Duodenal mucosa (tissue), 2 donors: ENCODE measurements at regions not wholly inside any gene's neighbourhood (a gene's known extent, or its start where the extent isn't known, plus 50 kb on each side); places are given as distances from the start of the nearest gene placed in this dataset.

Experiments used
- H3K27ac ChIP-seq: one replicate; pipeline ENCODE4 v1.7.0; 2013; ENCODE audit warnings: low read depth, low read length
- H3K27me3 ChIP-seq, 2 donors: one replicate each; pipeline ENCODE4 v1.7.0; 2013; ENCODE audit warnings: low read length in 2 of 2, control low read depth in 1 of 2; ENCODE audit not compliant: insufficient read depth in 2 of 2, control insufficient read depth in 1 of 2
- H3K36me3 ChIP-seq, 2 donors: one replicate each; pipeline ENCODE4 v1.7.0; 2013; ENCODE audit warnings: low read length in 2 of 2, control low read depth in 1 of 2; ENCODE audit not compliant: insufficient read depth in 2 of 2, control insufficient read depth in 1 of 2
- H3K4me1 ChIP-seq, 2 donors: one replicate each; pipeline ENCODE4 v1.7.0; 2013; ENCODE audit warnings: low read length in 2 of 2, control low read depth in 1 of 2; ENCODE audit not compliant: insufficient read depth in 2 of 2, control insufficient read depth in 1 of 2
- H3K4me3 ChIP-seq, 2 donors: one replicate each; pipeline ENCODE4 v1.7.0; 2013; ENCODE audit warnings: low read length in 2 of 2, low read depth in 1 of 2
- H3K9ac ChIP-seq, 2 donors: one replicate each; pipeline ENCODE4 v1.7.0; 2013; ENCODE audit warnings: low read length in 2 of 2, low read depth in 1 of 2
- H3K9me3 ChIP-seq, 2 donors: one replicate each; pipeline ENCODE4 v1.7.0; 2013; ENCODE audit warnings: low read length in 2 of 2, control low read depth in 1 of 2; ENCODE audit not compliant: control insufficient read depth in 1 of 2

DNA sequence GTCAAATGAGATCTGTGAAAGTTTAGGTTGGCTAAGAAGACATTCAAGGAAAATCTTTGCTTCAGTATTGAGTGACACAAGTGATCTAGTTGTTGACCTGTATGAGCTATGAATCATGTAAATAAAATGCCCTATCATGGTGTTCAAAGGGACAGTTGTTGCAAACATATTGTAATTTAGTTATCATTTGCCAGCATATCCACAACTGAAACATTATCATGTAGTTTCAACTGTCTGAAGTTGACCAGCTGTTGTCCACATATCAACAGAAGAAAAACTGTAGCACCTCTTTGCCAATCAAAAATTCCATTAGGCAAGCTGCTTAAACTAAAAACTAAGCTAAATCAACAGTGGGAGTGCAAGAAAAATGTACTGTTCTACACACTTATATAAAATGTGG is 527.1 kb upstream of the NRXN1 start:
- Histone ChIP-seq H3K4me3 (no peak overlapping the region), H3K9ac (no peak overlapping the region), H3K27me3 (no peaks in the 10 kb centered on the region), H3K27ac (no peak overlapping the region), H3K9me3 (peaks cover 0 to 4% of the 10 kb centered on the region in 2 donors), H3K4me1 (no peaks in the 10 kb centered on the region), H3K36me3 (no peaks in the 10 kb centered on the region)

DNA sequence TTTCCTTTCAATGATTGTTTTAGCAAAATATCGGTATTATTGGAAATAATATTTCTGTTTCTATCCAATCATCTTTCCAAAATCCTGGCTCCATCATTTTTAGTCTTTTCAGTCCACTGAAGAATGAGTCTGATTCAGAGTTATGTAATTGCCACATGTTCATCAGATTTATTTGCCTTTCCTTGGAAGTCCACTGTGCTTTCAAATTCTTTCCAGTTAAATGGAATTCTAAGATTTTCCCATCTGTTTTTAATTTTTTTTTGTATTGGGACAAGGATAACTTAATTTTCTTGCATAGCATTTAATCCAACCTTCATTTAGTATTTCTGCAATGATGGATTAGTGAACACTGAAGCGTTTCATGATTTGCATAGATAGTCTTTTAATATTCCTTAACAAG is 521.5 kb upstream of the NRXN1 start:
- no peaks in the 10 kb centered on the region for H3K27me3 ChIP-seq
- no peak overlapping the region for H3K9ac ChIP-seq
- no peak overlapping the region for H3K27ac ChIP-seq
- H3K4me1 ChIP-seq, result no peaks in the 10 kb centered on the region
- no peaks in the 10 kb centered on the region for H3K9me3 ChIP-seq
- no peaks in the 10 kb centered on the region for H3K36me3 ChIP-seq
- no peak overlapping the region for H3K4me3 ChIP-seq

DNA sequence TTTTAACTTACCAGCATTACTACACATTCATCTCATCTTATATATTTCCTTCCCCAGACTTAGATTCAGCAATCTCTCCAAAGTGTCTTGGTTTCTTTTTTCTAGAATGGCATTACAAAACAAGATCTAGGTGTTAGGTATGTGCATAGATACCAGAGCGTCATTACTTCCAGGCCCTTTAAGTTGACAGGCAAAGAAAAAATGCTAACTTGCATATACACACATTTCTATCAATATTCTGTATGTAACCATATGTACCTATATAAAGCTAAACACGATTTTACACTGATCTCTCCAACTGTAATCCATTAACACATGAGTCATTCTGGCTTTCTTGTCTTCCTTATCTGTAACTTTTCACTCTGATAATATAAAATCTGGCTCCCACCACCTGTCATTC is 503.8 kb upstream of the NRXN1 start:
- Histone ChIP-seq H3K4me3 (no peak overlapping the region), H3K27ac (no peak overlapping the region), H3K9ac (no peak overlapping the region), H3K27me3 (no peaks in the 10 kb centered on the region), H3K36me3 (no peaks in the 10 kb centered on the region), H3K9me3 (peaks cover 0 to 5% of the 10 kb centered on the region in 2 donors), H3K4me1 (no peaks in the 10 kb centered on the region)

DNA sequence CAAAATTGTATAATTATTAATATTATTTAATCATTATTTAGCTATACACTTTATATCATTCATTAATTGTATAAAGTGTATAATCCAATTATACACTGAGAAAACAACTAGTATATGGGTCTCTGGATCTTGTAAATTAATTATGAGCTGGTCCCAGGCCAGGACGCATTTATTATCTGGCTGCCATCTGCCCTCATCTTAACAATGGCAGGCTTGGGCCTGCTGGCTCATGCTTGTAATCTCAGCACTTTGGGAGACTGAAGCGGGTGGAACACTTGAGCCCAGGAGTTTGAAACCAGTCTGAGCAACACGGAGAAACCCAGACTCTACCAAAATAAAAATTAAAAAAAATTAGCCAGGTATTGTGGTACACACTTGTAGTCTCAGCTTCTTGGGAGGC is 502.2 kb upstream of the NRXN1 start:
- Histone ChIP-seq H3K9me3 (peaks cover 0 to 5% of the 10 kb centered on the region in 2 donors), H3K36me3 (no peaks in the 10 kb centered on the region), H3K27ac (no peak overlapping the region), H3K4me1 (no peaks in the 10 kb centered on the region), H3K4me3 (no peak overlapping the region), H3K9ac (no peak overlapping the region), H3K27me3 (no peaks in the 10 kb centered on the region)

DNA sequence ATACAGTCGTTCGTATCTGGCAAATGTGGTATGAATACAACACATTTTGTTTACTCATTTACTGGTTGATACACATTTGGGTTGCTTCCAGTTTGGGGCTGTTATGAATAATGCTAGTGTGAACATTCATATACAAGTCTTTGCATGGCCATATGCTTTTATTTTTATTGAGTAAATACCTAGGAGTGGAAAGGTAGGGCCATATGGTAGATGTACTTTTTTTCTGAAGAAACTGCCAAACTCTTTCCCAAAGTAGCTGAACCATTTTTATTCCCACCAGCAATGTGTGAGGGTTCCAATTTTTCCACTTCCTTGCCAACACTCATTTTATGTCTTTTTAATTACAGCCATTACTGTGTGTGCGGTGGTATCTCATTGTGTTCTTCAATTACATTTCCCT is 496.2 kb upstream of the NRXN1 start:
- Histone ChIP-seq H3K9me3 (peaks cover 0 to 2% of the 10 kb centered on the region in 2 donors), H3K4me1 (no peaks in the 10 kb centered on the region), H3K27ac (no peak overlapping the region), H3K9ac (no peak overlapping the region), H3K27me3 (no peaks in the 10 kb centered on the region), H3K4me3 (no peak overlapping the region), H3K36me3 (no peaks in the 10 kb centered on the region)

DNA sequence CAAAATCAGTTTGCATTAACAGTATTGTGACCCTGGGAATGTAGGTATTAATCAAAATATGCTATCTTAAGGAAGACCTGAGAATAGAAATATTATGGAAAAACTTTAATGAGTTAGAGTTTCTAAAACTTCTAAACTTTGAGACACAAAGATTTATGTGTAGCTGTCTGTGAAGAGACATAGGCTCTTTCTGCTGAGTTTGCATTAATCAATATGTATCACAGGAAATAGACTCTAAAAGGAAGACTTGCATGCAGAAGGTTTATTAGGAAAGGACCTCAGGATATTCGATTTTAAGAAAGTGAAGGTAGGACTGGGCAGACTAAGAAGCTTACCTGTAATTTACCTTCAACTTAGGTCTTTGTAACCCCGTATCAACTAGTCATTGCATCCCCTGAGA is 494.8 kb upstream of the NRXN1 start:
- H3K4me1 ChIP-seq, result no peaks in the 10 kb centered on the region
- H3K27ac ChIP-seq, result no peak overlapping the region
- no peak overlapping the region for H3K9ac ChIP-seq
- no peaks in the 10 kb centered on the region for H3K36me3 ChIP-seq
- H3K9me3 ChIP-seq, result peaks cover 0 to 3% of the 10 kb centered on the region in 2 donors
- H3K4me3 ChIP-seq, result no peak overlapping the region
- H3K27me3 ChIP-seq, result no peaks in the 10 kb centered on the region

DNA sequence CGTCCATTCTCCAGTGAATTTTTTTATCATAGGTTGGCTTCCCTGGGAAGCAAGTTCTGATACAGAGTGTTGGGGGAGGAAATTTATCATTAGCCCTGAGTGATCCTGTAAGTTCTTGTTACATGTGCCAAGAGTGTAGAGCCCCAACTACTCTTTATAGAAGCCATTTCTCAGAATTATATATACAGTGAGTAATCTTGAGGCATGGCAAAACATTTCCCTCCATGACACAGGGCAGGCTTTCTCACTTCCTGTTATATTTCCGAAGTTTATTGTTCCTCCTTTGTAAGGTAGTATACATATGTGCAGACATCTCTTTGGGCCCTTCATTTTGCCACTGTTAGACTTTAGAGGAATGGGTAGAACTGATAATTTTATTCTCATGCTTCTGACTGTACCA is 484.7 kb upstream of the NRXN1 start:
- Histone ChIP-seq H3K9ac (no peak overlapping the region), H3K9me3 (peaks cover 0 to 2% of the 10 kb centered on the region in 2 donors), H3K27me3 (no peaks in the 10 kb centered on the region), H3K4me1 (no peaks in the 10 kb centered on the region), H3K4me3 (no peak overlapping the region), H3K27ac (no peak overlapping the region), H3K36me3 (no peaks in the 10 kb centered on the region)

DNA sequence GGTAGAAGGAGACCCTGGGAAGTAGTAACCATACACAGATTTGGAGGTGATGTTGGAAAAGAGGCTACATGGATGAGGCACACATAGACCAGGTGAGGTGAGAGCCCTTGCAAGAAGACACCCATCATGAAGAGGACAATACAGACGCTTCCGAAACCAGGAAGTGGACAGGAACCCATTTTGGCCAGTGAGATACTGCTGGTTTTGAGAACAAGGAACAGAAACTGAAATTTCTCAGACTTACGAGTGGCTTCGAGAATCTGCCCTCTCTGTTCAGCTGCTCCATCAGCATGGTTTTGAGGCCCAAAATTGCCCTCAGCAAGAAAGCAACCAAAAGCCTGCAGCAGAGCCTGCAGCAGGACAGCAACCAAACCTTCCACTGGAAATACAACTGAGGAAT is 479.1 kb upstream of the NRXN1 start:
- no peaks in the 10 kb centered on the region for H3K36me3 ChIP-seq
- H3K9me3 ChIP-seq, result peaks cover 6% of the 10 kb centered on the region in 2 donors
- no peak overlapping the region for H3K4me3 ChIP-seq
- no peak overlapping the region for H3K9ac ChIP-seq
- no peak overlapping the region for H3K27ac ChIP-seq
- no peaks in the 10 kb centered on the region for H3K27me3 ChIP-seq
- H3K4me1 ChIP-seq, result no peaks in the 10 kb centered on the region

DNA sequence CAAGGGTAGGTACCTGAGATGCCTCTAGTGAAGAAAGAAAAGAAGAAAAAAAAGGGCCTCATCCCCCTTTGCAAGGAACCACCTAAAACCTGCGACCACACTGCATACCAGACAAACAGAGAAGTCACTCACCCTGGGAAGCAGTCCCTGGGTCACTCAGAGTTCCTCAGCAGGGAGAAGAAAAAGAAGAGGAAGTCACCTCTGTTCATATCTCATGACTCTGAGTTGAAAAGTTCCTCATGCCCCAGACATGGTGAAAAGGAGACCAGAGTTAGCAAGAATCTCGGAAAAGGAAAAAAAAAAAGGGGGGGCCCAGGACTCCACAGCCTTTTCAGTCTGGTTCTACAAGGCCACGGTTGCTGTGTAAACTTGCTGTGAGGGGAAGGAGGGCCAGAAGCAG is 478.4 kb upstream of the NRXN1 start:
- Histone ChIP-seq H3K27me3 (no peaks in the 10 kb centered on the region), H3K4me1 (no peaks in the 10 kb centered on the region), H3K36me3 (no peaks in the 10 kb centered on the region), H3K9ac (no peak overlapping the region), H3K9me3 (peaks cover 6% of the 10 kb centered on the region in 2 donors), H3K4me3 (no peak overlapping the region), H3K27ac (no peak overlapping the region)

DNA sequence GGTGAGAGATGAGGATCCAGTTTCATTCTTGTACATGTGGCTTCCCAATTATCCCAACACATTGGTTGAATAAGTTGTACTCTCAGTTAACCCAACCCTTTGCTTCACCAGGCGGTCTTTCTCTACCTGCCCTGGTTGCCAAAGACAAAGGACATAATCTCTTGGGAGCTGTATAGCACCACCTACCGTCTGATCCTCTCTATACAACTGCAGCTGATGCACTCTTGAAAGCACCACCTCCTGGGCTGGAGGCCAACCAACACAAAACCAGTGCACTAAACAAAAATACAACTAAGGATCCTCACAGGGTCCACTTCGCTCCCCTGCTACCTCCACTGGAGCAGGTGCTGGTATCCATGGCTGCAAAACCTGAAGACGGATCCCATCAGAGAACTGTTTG is 473.6 kb upstream of the NRXN1 start:
- no peaks in the 10 kb centered on the region for H3K36me3 ChIP-seq
- H3K9me3 ChIP-seq, result peaks cover 2 to 5% of the 10 kb centered on the region in 2 donors
- H3K4me1 ChIP-seq, result no peaks in the 10 kb centered on the region
- no peak overlapping the region for H3K4me3 ChIP-seq
- H3K27me3 ChIP-seq, result no peaks in the 10 kb centered on the region
- no peak overlapping the region for H3K9ac ChIP-seq
- H3K27ac ChIP-seq, result no peak overlapping the region

DNA sequence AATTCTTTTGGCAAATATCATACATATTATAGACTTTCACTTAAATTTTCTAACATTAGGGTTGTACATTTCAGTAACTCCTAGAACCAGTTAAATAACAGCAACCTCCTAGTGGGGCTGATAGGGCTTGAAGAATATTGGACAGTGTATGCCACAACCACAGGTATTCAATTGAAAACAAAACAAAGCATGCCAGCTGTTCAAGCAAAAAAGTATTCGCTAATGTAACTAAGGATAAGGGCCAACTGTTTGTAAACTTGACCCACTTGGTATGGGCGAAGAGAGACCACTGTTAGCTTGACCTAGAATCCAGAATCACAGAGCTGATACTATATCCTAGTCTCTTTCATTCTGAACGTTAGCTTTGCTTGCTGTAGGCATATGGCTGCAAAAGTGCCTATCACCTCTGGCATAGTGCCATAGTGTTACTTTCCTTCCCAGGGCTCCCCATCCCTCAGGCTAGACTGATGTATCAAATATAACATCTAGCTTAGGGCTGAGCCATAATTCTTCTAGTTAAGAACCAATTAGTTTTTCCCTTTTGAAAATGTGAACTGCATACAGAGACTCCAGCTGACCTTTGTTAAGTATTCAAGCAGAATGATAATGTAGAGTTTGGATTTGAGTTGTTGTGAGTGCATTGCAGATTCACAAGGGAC is 458.8 kb upstream of the NRXN1 start:
- H3K9me3 ChIP-seq, result no peaks in the 10 kb centered on the region
- no peaks in the 10 kb centered on the region for H3K27me3 ChIP-seq
- no peak overlapping the region for H3K9ac ChIP-seq
- H3K4me3 ChIP-seq, result no peak overlapping the region
- no peak overlapping the region for H3K27ac ChIP-seq
- H3K4me1 ChIP-seq, result no peaks in the 10 kb centered on the region
- no peaks in the 10 kb centered on the region for H3K36me3 ChIP-seq
